ENCODE measurements at regions not wholly inside any gene's neighbourhood (a gene's known extent, or its start where the extent isn't known, plus 50 kb on each side); places are given as distances from the start of the nearest gene placed in this dataset.

- H3K9me3 ChIP-seq (ENCODE audit: low read depth): no peaks in the 10 kb centered on the region
- H3K4me3 ChIP-seq: no peak overlapping the region
- no peaks in the 10 kb centered on the region for H3K36me3 ChIP-seq
- no peaks in the 10 kb centered on the region for H3K4me1 ChIP-seq (ENCODE audit: low read depth)
- H3K27me3 ChIP-seq: no peaks in the 10 kb centered on the region
- TF ChIP-seq CTCF (IDR thresholded peaks at IDR 0.05; ENCODE audit: low read depth, low read length): no peak
- H3K27ac ChIP-seq: no peak overlapping the region
- DNase-seq (ENCODE audit: low read depth in 1 of 2, low spot score in 1 of 2): no peak
Observed at GRCh38 chr14:73800970-73801515, 50.6 kb upstream of the PTGR2 start.

- DNase-seq (ENCODE audit: low read depth in 1 of 2, low spot score in 1 of 2): no peak
- Histone ChIP-seq H3K4me3 (no peak overlapping the region), H3K27ac (no peak overlapping the region), H3K27me3 (no peaks in the 10 kb centered on the region), H3K9me3 (ENCODE audit: low read depth) (no peaks in the 10 kb centered on the region), H3K36me3 (no peaks in the 10 kb centered on the region), H3K4me1 (ENCODE audit: low read depth) (no peaks in the 10 kb centered on the region)
- no peak for TF ChIP-seq CTCF (IDR thresholded peaks at IDR 0.05; ENCODE audit: low read depth, low read length)
Observed at GRCh38 chr14:73797543-73798265, 53.9 kb upstream of the PTGR2 start.

GRCh38 chr14:73796893-73797542, 54.6 kb upstream of the PTGR2 start:
- Histone ChIP-seq H3K4me3 (no peak overlapping the region), H3K9me3 (ENCODE audit: low read depth) (no peaks in the 10 kb centered on the region), H3K27ac (no peak overlapping the region), H3K27me3 (no peaks in the 10 kb centered on the region), H3K36me3 (no peaks in the 10 kb centered on the region), H3K4me1 (ENCODE audit: low read depth) (peaks cover 5% of the 10 kb centered on the region)
- no peak for TF ChIP-seq CTCF (IDR thresholded peaks at IDR 0.05; ENCODE audit: low read depth, low read length)
- no peak for DNase-seq (ENCODE audit: low read depth in 1 of 2, low spot score in 1 of 2)

DNA sequence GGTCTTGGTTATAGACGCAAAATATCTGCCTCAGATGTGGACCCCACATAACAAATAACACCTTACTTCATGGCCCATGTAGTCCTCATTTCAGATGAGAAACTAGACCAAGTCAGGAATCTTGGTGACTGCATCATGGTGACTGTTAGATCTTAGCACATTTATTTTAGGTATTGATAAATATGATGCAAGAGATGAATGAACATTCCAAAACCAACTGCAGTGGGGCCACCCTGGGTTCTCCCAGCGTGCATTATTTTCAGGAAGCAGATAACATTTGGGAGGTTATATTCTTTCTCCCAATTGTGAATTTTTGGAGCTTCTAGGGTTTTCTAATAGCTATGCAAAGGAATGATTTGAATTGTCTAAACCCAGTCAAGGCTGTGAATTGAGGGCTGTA, 55.2 kb upstream of the PTGR2 start:
- H3K4me1 ChIP-seq (ENCODE audit: low read depth): peaks cover 5% of the 10 kb centered on the region

DNA sequence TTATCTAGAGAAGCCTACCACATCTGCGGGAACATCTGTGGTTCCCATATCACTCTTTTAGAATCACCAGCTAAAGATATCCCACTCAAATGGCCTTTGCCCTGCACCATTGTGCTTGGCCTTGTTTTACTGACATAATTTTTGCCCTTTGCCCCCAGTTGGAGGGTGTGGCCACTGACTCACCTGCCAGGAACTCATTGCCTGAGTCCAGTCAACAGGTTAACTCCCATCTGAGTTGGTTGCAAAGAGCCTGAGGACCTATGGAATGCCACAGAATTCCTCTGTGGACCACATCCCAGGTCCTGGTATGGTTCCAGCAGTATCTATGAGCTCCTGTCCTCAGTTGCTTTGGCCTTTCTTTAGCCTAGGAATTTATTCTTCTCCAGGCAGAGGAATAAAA, 55.7 kb upstream of the PTGR2 start:
- peak in 1 of 2 donors; percentile 51 for DNase-seq (ENCODE audit: low read depth in 1 of 2, low spot score in 1 of 2)
- no peak overlapping the region for H3K27ac ChIP-seq
- TF ChIP-seq CTCF (IDR thresholded peaks at IDR 0.05; ENCODE audit: low read depth, low read length): no peak

More for the DNA sequence above, 55.2 kb upstream of the PTGR2 start:
- no peak overlapping the region for H3K4me3 ChIP-seq
- H3K36me3 ChIP-seq: no peaks in the 10 kb centered on the region
- no peak overlapping the region for H3K27ac ChIP-seq
- TF ChIP-seq CTCF (IDR thresholded peaks at IDR 0.05; ENCODE audit: low read depth, low read length): no peak
- H3K9me3 ChIP-seq (ENCODE audit: low read depth): no peaks in the 10 kb centered on the region
- no peaks in the 10 kb centered on the region for H3K27me3 ChIP-seq
- DNase-seq (ENCODE audit: low read depth in 1 of 2, low spot score in 1 of 2): no peak

More for the DNA sequence above, 55.7 kb upstream of the PTGR2 start:
- peaks cover 5% of the 10 kb centered on the region for H3K4me1 ChIP-seq (ENCODE audit: low read depth)
- H3K9me3 ChIP-seq (ENCODE audit: low read depth): no peaks in the 10 kb centered on the region
- no peaks in the 10 kb centered on the region for H3K27me3 ChIP-seq
- no peak overlapping the region for H3K4me3 ChIP-seq
- H3K36me3 ChIP-seq: no peaks in the 10 kb centered on the region

Measured in cardiac muscle cell (in vitro differentiated cells and primary cell).